Right lobe of liver (tissue), 4 donors: ENCODE measurements at regions not wholly inside any gene's neighbourhood (a gene's known extent, or its start where the extent isn't known, plus 50 kb on each side); places are given as distances from the start of the nearest gene placed in this dataset.

Experiments used
- POLR2A ChIP-seq: fragments of 450-650 bp; IDR thresholded peaks from one replicate; pipeline ENCODE4 v1.6.1; 2017; ENCODE audit warnings: antibody characterized with exemption, mild to moderate bottlenecking
- TF ChIP-seq, protein P1 (sequence below), 4 donors: fragments of 200-600 bp in 3 of 4; fragments of 450-650 bp in 1 of 4; IDR thresholded peaks; one replicate each; pipeline versions ENCODE4 v1.5.1 to v1.8.0; 2016 to 2022; ENCODE audit warnings: antibody characterized with exemption in 4 of 4, mild to moderate bottlenecking in 2 of 4
- donor health status: DM: no; HTN: no; CAD: no.
- donor health status: DM: no; HTN: no; CAD: no.
- donor health status: DM: no; HTN: yes; CAD: no.

DNA sequence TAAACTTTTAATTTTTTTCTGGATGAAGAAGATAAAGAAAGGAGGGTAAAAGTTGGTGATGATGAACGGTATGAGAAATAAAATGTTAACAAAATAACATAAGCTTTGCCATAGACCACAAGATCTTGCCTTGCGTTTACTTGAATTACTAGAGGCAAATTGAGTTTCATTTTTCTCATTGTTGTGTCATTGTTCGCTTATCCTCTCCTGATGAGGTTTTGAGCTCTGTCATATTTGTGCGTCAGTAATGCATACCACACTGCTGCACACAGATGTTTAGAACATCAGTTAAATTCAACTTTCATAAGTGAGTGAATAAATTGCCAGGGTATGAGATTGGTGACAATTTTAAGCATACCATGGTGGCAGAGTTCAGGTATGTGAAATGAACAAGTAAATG lies 843.6 kb downstream of the SUCLG1 start:
- TF ChIP-seq, protein P1, sequence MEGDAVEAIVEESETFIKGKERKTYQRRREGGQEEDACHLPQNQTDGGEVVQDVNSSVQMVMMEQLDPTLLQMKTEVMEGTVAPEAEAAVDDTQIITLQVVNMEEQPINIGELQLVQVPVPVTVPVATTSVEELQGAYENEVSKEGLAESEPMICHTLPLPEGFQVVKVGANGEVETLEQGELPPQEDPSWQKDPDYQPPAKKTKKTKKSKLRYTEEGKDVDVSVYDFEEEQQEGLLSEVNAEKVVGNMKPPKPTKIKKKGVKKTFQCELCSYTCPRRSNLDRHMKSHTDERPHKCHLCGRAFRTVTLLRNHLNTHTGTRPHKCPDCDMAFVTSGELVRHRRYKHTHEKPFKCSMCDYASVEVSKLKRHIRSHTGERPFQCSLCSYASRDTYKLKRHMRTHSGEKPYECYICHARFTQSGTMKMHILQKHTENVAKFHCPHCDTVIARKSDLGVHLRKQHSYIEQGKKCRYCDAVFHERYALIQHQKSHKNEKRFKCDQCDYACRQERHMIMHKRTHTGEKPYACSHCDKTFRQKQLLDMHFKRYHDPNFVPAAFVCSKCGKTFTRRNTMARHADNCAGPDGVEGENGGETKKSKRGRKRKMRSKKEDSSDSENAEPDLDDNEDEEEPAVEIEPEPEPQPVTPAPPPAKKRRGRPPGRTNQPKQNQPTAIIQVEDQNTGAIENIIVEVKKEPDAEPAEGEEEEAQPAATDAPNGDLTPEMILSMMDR (IDR thresholded peaks at IDR 0.05), result no peak
- no peak for TF ChIP-seq POLR2A
